Retinal pigment epithelial cell (primary cell): ENCODE measurements at regions not wholly inside any gene's neighbourhood (a gene's known extent, or its start where the extent isn't known, plus 50 kb on each side); places are given as distances from the start of the nearest gene placed in this dataset.

Experiments used
- DNase-seq: peaks from one replicate; pipeline ENCODE4 v3.0.0-alpha.2; 2010; ENCODE audit warnings: low read depth
- H3K4me3 ChIP-seq: 2 replicates; pipeline ENCODE4 v1.5.1; 2011; ENCODE audit warnings: mild to moderate bottlenecking, low read length, control low read depth, moderate library complexity
- TF ChIP-seq, protein P1 (sequence below): conservative IDR thresholded peaks from 2 replicates; pipeline ENCODE4 v1.5.1; 2011; ENCODE audit warnings: low read depth, low read length, control low read depth, inconsistent platforms

- H3K4me3 ChIP-seq = no peak overlapping the region
- no peak for DNase-seq
- TF ChIP-seq, protein P1, sequence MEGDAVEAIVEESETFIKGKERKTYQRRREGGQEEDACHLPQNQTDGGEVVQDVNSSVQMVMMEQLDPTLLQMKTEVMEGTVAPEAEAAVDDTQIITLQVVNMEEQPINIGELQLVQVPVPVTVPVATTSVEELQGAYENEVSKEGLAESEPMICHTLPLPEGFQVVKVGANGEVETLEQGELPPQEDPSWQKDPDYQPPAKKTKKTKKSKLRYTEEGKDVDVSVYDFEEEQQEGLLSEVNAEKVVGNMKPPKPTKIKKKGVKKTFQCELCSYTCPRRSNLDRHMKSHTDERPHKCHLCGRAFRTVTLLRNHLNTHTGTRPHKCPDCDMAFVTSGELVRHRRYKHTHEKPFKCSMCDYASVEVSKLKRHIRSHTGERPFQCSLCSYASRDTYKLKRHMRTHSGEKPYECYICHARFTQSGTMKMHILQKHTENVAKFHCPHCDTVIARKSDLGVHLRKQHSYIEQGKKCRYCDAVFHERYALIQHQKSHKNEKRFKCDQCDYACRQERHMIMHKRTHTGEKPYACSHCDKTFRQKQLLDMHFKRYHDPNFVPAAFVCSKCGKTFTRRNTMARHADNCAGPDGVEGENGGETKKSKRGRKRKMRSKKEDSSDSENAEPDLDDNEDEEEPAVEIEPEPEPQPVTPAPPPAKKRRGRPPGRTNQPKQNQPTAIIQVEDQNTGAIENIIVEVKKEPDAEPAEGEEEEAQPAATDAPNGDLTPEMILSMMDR = no peak
Measured at GRCh38 chr10:131743190-131744151, 157.3 kb upstream of the PPP2R2D start.

DNA sequence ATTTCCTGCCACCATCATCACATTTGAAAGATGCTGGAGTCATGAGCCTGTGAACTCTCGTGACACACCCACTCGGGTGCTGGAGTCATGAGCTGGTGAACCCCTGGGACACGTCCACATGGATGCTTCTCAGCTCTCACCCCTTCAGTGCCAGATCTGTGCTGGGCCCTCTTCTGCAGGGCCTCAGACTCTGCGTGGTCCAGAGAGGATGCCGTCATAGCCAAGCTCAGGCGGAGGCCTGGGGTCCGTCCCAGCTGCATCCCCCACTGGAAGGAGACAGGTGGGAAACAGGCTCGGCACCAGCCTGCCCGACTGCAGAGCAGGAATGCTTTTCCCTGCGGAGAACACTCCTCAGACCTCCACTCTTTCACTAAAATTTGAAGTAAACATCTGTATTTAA lies 156.5 kb upstream of the PPP2R2D start:
- TF ChIP-seq, protein P1 = no peak
- H3K4me3 ChIP-seq = no peak overlapping the region
- no peak for DNase-seq

DNA sequence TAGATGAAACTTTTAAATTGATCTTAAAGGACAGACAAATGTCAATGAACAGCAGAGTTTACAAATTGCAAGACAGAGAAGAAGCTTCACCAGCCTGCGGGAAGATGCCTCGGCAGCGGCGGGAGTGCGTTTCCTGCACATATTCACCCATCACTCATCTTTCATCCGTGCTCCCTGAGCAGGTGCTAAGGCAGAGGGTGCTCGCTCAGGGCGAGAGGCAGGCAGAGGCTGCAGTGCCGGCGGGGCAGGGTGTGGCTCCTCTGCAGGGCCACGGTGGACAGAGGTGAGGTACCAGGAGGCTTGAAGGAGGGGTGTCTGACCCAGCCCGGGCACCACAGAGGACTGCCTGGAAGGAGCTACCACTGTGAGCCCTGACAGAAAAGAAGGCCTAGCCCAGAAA lies 155.2 kb upstream of the PPP2R2D start:
- TF ChIP-seq, protein P1 = no peak
- no peak overlapping the region for H3K4me3 ChIP-seq
- no peak for DNase-seq

- no peak for DNase-seq
- H3K4me3 ChIP-seq = no peak overlapping the region
- TF ChIP-seq, protein P1 = no peak
Measured at GRCh38 chr10:131746241-131746711, 154.5 kb upstream of the PPP2R2D start.

GRCh38 chr10:131746785-131747184 lies 154.0 kb upstream of the PPP2R2D start:
- no peak overlapping the region for H3K4me3 ChIP-seq
- no peak for DNase-seq
- TF ChIP-seq, protein P1 = no peak

- H3K4me3 ChIP-seq = no peak overlapping the region
- DNase-seq = no peak
- TF ChIP-seq, protein P1 = no peak
Measured at GRCh38 chr10:131747251-131747650, 153.6 kb upstream of the PPP2R2D start.

- no peak for DNase-seq
- H3K4me3 ChIP-seq = no peak overlapping the region
- TF ChIP-seq, protein P1 = no peak
Measured at GRCh38 chr10:131747791-131748190, 153.0 kb upstream of the PPP2R2D start.
